ENCODE measurements at regions not wholly inside any gene's neighbourhood (a gene's known extent, or its start where the extent isn't known, plus 50 kb on each side); places are given as distances from the start of the nearest gene placed in this dataset.
"Not testable (repeated sequence)": the region's sequence is repeated elsewhere in the genome, so short reads cannot be mapped to it uniquely, and the experiment has no call there.

DNA sequence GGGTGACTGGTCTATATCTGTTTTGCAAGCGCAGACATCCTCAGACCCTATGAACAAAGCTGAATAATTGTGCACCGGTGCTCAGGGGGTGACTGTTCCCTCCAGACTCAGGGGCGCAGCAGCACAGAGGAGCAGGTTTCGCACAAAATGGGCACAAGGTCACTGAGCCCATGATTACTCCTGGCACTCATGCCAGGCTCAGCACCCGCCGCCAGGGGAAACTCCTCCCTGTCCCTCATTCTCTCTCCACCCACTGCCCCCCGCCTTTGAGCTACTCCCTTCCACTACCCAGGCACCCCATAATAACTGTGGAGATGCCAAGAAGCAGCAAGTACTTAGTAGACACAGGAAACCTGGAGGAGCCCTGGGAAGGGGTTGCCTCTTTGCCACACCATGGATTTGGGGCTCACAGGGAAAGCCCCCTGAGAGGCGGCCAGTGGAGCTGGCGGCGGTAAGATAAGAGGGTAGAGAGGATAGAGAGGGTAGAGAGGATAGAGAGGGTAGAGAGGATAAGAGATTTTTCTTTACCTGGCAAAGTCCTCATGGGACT lies 198.8 kb downstream of the CTTN start:
- Histone ChIP-seq H3K4me3 (replicated peaks in 1 of 4; ENCODE audit: control extremely low read depth in 1 of 4, insufficient read depth in 1 of 4, low read depth in 3 of 4, low read length in 4 of 4) (no peak overlapping the region), H3K36me3 (ENCODE audit: control insufficient read depth, insufficient read depth, low read length) (no peaks in the 10 kb centered on the region), H3K27me3 (ENCODE audit: control insufficient read depth, insufficient read depth, low read length) (no peaks in the 10 kb centered on the region), H3K9me3 (ENCODE audit: control insufficient read depth, insufficient read depth, low read depth, low read length) (no peaks in the 10 kb centered on the region), H4K20me1 (ENCODE audit: control insufficient read depth, extremely low read depth, insufficient read depth, low read length) (no peaks in the 10 kb centered on the region), H3K4me2 (ENCODE audit: extremely low read depth, insufficient read depth, low read length) (no peak overlapping the region), H3K4me1 (ENCODE audit: control insufficient read depth, extremely low read depth, insufficient read depth, low read length) (no peaks in the 10 kb centered on the region), H3K9ac (ENCODE audit: insufficient read depth, low read length) (no peak overlapping the region), H3K27ac (ENCODE audit: insufficient read depth, low read length) (no peak overlapping the region), H3K79me2 (ENCODE audit: control insufficient read depth, insufficient read depth, low read length) (no peaks in the 10 kb centered on the region), H2AFZ (ENCODE audit: low read length) (no peak overlapping the region)
- TF ChIP-seq, protein P1, sequence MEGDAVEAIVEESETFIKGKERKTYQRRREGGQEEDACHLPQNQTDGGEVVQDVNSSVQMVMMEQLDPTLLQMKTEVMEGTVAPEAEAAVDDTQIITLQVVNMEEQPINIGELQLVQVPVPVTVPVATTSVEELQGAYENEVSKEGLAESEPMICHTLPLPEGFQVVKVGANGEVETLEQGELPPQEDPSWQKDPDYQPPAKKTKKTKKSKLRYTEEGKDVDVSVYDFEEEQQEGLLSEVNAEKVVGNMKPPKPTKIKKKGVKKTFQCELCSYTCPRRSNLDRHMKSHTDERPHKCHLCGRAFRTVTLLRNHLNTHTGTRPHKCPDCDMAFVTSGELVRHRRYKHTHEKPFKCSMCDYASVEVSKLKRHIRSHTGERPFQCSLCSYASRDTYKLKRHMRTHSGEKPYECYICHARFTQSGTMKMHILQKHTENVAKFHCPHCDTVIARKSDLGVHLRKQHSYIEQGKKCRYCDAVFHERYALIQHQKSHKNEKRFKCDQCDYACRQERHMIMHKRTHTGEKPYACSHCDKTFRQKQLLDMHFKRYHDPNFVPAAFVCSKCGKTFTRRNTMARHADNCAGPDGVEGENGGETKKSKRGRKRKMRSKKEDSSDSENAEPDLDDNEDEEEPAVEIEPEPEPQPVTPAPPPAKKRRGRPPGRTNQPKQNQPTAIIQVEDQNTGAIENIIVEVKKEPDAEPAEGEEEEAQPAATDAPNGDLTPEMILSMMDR (conservative IDR thresholded peaks at IDR 0.05 in 1 of 2, IDR thresholded peaks at IDR 0.05 in 1 of 2; ENCODE audit: low read depth in 1 of 2, low read length in 2 of 2), result no peak
- no peak for TF ChIP-seq EZH2 (IDR thresholded peaks at IDR 0.05; ENCODE audit: low read length, missing control alignments)
- no peak for DNase-seq (ENCODE audit: low read depth in 2 of 2)

DNA sequence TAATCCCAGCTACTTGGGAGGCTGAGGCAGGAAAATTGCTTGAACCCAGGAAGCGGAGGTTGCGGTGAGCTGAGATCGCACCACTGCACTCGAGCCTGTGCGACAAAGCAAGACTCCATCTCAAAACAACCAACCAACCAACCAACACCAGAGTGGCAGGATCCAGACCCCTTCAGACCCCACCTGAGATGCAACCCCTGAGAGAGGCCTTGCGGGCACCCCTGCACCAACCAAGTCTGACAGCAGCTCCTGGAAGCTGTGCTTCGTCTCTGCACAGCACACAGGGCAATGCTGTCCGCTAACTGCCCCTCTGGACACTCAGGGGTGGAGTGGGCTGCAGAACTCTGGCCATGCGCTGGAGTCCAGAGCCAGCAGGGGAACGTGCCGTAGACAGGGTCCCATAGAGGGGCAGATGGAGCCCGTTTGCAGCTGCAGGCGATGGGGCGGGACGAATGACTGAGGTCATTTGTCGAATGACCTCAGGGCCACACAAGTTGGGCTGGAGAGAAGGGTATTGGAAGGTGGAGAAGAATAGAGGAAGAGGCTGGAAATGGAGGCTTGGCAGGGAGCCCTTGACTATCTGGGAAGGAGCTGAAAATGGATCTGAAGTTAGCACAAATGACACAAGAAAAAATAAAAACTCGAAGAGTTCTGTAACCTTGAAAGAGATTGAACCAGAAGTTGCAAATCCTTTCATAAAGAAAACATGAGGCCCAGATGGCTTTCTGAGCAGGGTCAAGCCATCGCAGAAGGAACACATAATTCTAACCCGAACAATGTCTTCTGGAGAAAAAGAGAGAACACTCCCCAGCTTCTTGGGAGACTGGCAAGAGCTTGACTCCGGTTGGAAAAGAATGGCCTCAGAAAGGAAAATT lies 199.7 kb downstream of the CTTN start:
- no peak for DNase-seq (ENCODE audit: low read depth in 2 of 2)
- Histone ChIP-seq H3K79me2 (ENCODE audit: control insufficient read depth, insufficient read depth, low read length) (no peaks in the 10 kb centered on the region), H3K27ac (ENCODE audit: insufficient read depth, low read length) (no peak overlapping the region), H3K36me3 (ENCODE audit: control insufficient read depth, insufficient read depth, low read length) (no peaks in the 10 kb centered on the region), H3K9me3 (ENCODE audit: control insufficient read depth, insufficient read depth, low read depth, low read length) (no peaks in the 10 kb centered on the region), H4K20me1 (ENCODE audit: control insufficient read depth, extremely low read depth, insufficient read depth, low read length) (no peaks in the 10 kb centered on the region), H2AFZ (ENCODE audit: low read length) (no peak overlapping the region), H3K4me3 (replicated peaks in 1 of 4; ENCODE audit: control extremely low read depth in 1 of 4, insufficient read depth in 1 of 4, low read depth in 3 of 4, low read length in 4 of 4) (no peak overlapping the region), H3K4me1 (ENCODE audit: control insufficient read depth, extremely low read depth, insufficient read depth, low read length) (no peaks in the 10 kb centered on the region), H3K9ac (ENCODE audit: insufficient read depth, low read length) (no peak overlapping the region), H3K27me3 (ENCODE audit: control insufficient read depth, insufficient read depth, low read length) (no peaks in the 10 kb centered on the region), H3K4me2 (ENCODE audit: extremely low read depth, insufficient read depth, low read length) (no peak overlapping the region)
- TF ChIP-seq EZH2 (IDR thresholded peaks at IDR 0.05; ENCODE audit: low read length, missing control alignments), result no peak
- TF ChIP-seq, protein P1 (conservative IDR thresholded peaks at IDR 0.05 in 1 of 2, IDR thresholded peaks at IDR 0.05 in 1 of 2; ENCODE audit: low read depth in 1 of 2, low read length in 2 of 2), result no peak

DNA sequence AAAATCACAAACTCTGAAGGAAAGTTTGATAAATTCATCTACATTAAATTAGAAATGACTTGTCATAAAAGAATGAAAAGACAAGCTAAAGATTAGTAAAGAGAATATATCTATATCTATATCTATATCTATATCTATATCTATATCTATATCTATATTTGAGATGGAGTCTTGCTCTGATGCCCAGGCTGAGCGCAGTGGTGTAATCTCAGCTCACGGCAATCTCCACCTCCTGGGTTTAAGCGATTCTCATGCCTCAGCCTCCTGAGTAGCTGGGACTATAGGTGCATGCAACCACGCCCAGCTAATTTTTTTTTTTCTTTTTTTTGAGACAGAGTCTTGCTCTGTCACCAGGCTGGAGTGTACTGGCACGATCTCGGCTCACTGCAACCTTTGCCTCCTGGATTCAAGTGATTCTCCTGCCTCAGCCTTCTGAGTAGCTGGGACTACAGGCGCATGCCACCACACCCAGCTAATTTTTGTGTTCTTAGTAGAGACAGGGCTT lies 202.6 kb downstream of the CTTN start:
- H4K20me1 ChIP-seq (ENCODE audit: control insufficient read depth, extremely low read depth, insufficient read depth, low read length); H3K27ac ChIP-seq (ENCODE audit: insufficient read depth, low read length); H3K9me3 ChIP-seq (ENCODE audit: control insufficient read depth, insufficient read depth, low read depth, low read length): not testable (repeated sequence)

More for the DNA sequence above, 202.6 kb downstream of the CTTN start:
- not testable (repeated sequence) for H3K9ac ChIP-seq (ENCODE audit: insufficient read depth, low read length); H2AFZ ChIP-seq (ENCODE audit: low read length); H3K27me3 ChIP-seq (ENCODE audit: control insufficient read depth, insufficient read depth, low read length); H3K79me2 ChIP-seq (ENCODE audit: control insufficient read depth, insufficient read depth, low read length); H3K4me3 ChIP-seq (replicated peaks in 1 of 4; ENCODE audit: control extremely low read depth in 1 of 4, insufficient read depth in 1 of 4, low read depth in 3 of 4, low read length in 4 of 4); H3K36me3 ChIP-seq (ENCODE audit: control insufficient read depth, insufficient read depth, low read length); H3K4me2 ChIP-seq (ENCODE audit: extremely low read depth, insufficient read depth, low read length); DNase-seq (ENCODE audit: low read depth in 2 of 2); H3K4me1 ChIP-seq (ENCODE audit: control insufficient read depth, extremely low read depth, insufficient read depth, low read length)
